ENCODE measurements at regions not wholly inside any gene's neighbourhood (a gene's known extent, or its start where the extent isn't known, plus 50 kb on each side); places are given as distances from the start of the nearest gene placed in this dataset.

GRCh38 chr19:28319918-28320317 is 893.0 kb downstream of the UQCRFS1 start:
- TF ChIP-seq CTCF (IDR thresholded peaks at IDR 0.05) (no peak), POLR2A (IDR thresholded peaks at IDR 0.05) (no peak)
